Erythroblast (primary cell): ENCODE measurements at regions not wholly inside any gene's neighbourhood (a gene's known extent, or its start where the extent isn't known, plus 50 kb on each side); places are given as distances from the start of the nearest gene placed in this dataset.

Experiments used
- GATA1 ChIP-seq: IDR thresholded peaks from 2 replicates; pipeline ENCODE4 v1.6.1; 2011; ENCODE audit warnings: low read depth, mild to moderate bottlenecking, control low read depth, low read length, moderate library complexity
- POLR2A ChIP-seq: IDR thresholded peaks from 2 replicates; pipeline ENCODE4 v1.6.1; 2011; ENCODE audit warnings: mild to moderate bottlenecking, low read length

DNA sequence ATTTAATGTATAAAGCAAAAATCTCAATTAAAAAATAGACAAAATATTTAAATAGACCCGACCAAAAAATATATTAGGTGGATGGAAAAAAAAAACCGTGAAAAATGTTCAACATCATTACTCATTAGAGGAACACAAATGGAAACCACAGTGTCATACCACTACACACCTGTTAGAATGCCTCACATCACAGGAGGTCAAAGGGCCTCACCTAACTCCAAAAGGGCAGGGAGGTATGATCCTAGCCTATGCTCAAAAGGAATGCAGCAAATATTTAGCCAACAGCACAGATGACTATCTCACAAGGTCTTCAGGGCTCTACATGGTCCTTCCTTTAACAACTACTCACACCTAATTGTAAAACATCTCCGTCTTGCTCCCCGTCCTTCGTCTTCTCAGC lies 185.5 kb upstream of the SETBP1 start:
- TF ChIP-seq POLR2A (no peak), GATA1 (no peak)
